ENCODE measurements at regions not wholly inside any gene's neighbourhood (a gene's known extent, or its start where the extent isn't known, plus 50 kb on each side); places are given as distances from the start of the nearest gene placed in this dataset.

DNA sequence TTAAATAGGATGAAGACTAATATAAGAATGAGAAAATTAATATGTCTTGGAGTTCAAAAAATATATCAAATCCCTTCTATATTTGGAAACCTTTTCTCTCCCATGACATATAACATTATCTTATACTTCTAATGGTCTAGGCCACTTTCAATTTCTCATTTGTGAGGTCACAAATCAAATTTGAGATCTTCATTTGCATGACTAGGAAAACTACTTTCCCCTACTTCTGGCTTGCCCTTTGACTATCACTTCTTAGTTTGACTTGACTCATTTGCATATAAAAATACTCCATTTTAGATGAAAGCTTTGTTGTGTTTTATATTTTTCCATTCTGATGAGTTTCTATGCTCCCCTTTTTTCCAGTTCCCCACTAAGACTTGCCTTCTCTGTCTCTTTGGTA lies 598.6 kb upstream of the TBL1XR1 start:
- TF ChIP-seq, protein P1, sequence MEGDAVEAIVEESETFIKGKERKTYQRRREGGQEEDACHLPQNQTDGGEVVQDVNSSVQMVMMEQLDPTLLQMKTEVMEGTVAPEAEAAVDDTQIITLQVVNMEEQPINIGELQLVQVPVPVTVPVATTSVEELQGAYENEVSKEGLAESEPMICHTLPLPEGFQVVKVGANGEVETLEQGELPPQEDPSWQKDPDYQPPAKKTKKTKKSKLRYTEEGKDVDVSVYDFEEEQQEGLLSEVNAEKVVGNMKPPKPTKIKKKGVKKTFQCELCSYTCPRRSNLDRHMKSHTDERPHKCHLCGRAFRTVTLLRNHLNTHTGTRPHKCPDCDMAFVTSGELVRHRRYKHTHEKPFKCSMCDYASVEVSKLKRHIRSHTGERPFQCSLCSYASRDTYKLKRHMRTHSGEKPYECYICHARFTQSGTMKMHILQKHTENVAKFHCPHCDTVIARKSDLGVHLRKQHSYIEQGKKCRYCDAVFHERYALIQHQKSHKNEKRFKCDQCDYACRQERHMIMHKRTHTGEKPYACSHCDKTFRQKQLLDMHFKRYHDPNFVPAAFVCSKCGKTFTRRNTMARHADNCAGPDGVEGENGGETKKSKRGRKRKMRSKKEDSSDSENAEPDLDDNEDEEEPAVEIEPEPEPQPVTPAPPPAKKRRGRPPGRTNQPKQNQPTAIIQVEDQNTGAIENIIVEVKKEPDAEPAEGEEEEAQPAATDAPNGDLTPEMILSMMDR (IDR thresholded peaks at IDR 0.05), result no peak
- TF ChIP-seq POLR2A (IDR thresholded peaks at IDR 0.05), result no peak
